ENCODE measurements at regions not wholly inside any gene's neighbourhood (a gene's known extent, or its start where the extent isn't known, plus 50 kb on each side); places are given as distances from the start of the nearest gene placed in this dataset.

- DNase-seq (ENCODE audit: low spot score) = no peak
Observed at GRCh38 chr4:181281451-181281850, 961.8 kb upstream of the TENM3 start.

GRCh38 chr4:181289198-181289597 lies 954.0 kb upstream of the TENM3 start:
- no peak for DNase-seq (ENCODE audit: low spot score)

- DNase-seq (ENCODE audit: low spot score) = no peak
Observed at GRCh38 chr4:181291615-181292014, 951.6 kb upstream of the TENM3 start.

GRCh38 chr4:181293014-181293413 lies 950.2 kb upstream of the TENM3 start:
- no peak for DNase-seq (ENCODE audit: low spot score)

GRCh38 chr4:181293541-181293940 lies 949.7 kb upstream of the TENM3 start:
- no peak for DNase-seq (ENCODE audit: low spot score)

GRCh38 chr4:181294421-181294820 lies 948.8 kb upstream of the TENM3 start:
- DNase-seq (ENCODE audit: low spot score) = no peak

GRCh38 chr4:181301735-181302710 lies 941.2 kb upstream of the TENM3 start:
- peak; percentile 60 for DNase-seq (ENCODE audit: low spot score)

- DNase-seq (ENCODE audit: low spot score) = no peak
Observed at GRCh38 chr4:181307824-181308223, 935.4 kb upstream of the TENM3 start.

- DNase-seq (ENCODE audit: low spot score) = no peak
Observed at GRCh38 chr4:181308476-181309312, 934.5 kb upstream of the TENM3 start.

- DNase-seq (ENCODE audit: low spot score) = no peak
Observed at GRCh38 chr4:181312066-181312465, 931.1 kb upstream of the TENM3 start.

- DNase-seq (ENCODE audit: low spot score) = no peak
Observed at GRCh38 chr4:181319629-181320028, 923.6 kb upstream of the TENM3 start.

GRCh38 chr4:181323061-181323460 lies 920.1 kb upstream of the TENM3 start:
- no peak for DNase-seq (ENCODE audit: low spot score)

GRCh38 chr4:181330654-181331201 lies 912.5 kb upstream of the TENM3 start:
- no peak for DNase-seq (ENCODE audit: low spot score)

GRCh38 chr4:181331214-181331613 lies 912.0 kb upstream of the TENM3 start:
- DNase-seq (ENCODE audit: low spot score) = no peak

GRCh38 chr4:181345931-181346330 lies 897.3 kb upstream of the TENM3 start:
- no peak for DNase-seq (ENCODE audit: low spot score)

- DNase-seq (ENCODE audit: low spot score) = no peak
Observed at GRCh38 chr4:181350615-181351415, 892.4 kb upstream of the TENM3 start.

- DNase-seq (ENCODE audit: low spot score) = no peak
Observed at GRCh38 chr4:181364504-181364903, 878.7 kb upstream of the TENM3 start.

GRCh38 chr4:181365671-181366070 lies 877.5 kb upstream of the TENM3 start:
- no peak for DNase-seq (ENCODE audit: low spot score)

GRCh38 chr4:181372014-181372413 lies 871.2 kb upstream of the TENM3 start:
- DNase-seq (ENCODE audit: low spot score) = no peak

- DNase-seq (ENCODE audit: low spot score) = no peak
Observed at GRCh38 chr4:181376058-181376457, 867.1 kb upstream of the TENM3 start.

- DNase-seq (ENCODE audit: low spot score) = no peak
Observed at GRCh38 chr4:181388061-181388460, 855.1 kb upstream of the TENM3 start.

- DNase-seq (ENCODE audit: low spot score) = no peak
Observed at GRCh38 chr4:181416966-181417365, 826.2 kb upstream of the TENM3 start.

Data from RKO (cell line).